Hepatocyte (in vitro differentiated cells): ENCODE measurements at regions not wholly inside any gene's neighbourhood (a gene's known extent, or its start where the extent isn't known, plus 50 kb on each side); places are given as distances from the start of the nearest gene placed in this dataset.

Experiments
- DNase-seq: peaks from one replicate; pipeline ENCODE4 v3.0.0-alpha.2; 2016; ENCODE audit warnings: low spot score
- H2AFZ ChIP-seq: fragments of 200-600 bp; sonication (generic); 2 replicates; pipeline ENCODE4 v1.6.0; 2016; ENCODE audit warnings: antibody characterized with exemption, mild to moderate bottlenecking
- H3K27ac ChIP-seq: fragments of 200-600 bp; sonication (generic); 2 replicates; pipeline ENCODE4 v1.5.1; 2016; ENCODE audit warnings: mild to moderate bottlenecking
- H3K27me3 ChIP-seq: fragments of 200-600 bp; sonication (generic); 2 replicates; pipeline ENCODE4 v1.6.1; 2016
- H3K36me3 ChIP-seq: fragments of 200-600 bp; sonication (generic); replicated peaks from 2 replicates; pipeline ENCODE4 v1.5.1; 2016; ENCODE audit warnings: low read depth; ENCODE audit not compliant: insufficient read depth
- H3K4me1 ChIP-seq: fragments of 200-600 bp; sonication (generic); 2 replicates; pipeline ENCODE4 v1.5.1; 2016; ENCODE audit warnings: mild to moderate bottlenecking, moderate library complexity; ENCODE audit not compliant: insufficient read depth
- H3K4me2 ChIP-seq: fragments of 200-600 bp; sonication (generic); 2 replicates; pipeline ENCODE4 v1.6.0; 2016
- H3K4me3 ChIP-seq: fragments of 200-600 bp; sonication (generic); 2 replicates; pipeline ENCODE4 v1.5.1; 2016; ENCODE audit warnings: mild to moderate bottlenecking
- H3K79me2 ChIP-seq: fragments of 200-600 bp; sonication (generic); 2 replicates; pipeline ENCODE4 v1.6.0; 2017; ENCODE audit warnings: mild to moderate bottlenecking
- H3K9me2 ChIP-seq: fragments of 200-600 bp; sonication (generic); replicated peaks from 2 replicates; pipeline ENCODE4 v1.6.0; 2017; ENCODE audit warnings: mild to moderate bottlenecking; ENCODE audit not compliant: insufficient read depth
- H3K9me3 ChIP-seq: fragments of 200-600 bp; sonication (generic); 2 replicates; pipeline ENCODE4 v1.5.1; 2016; ENCODE audit warnings: low read depth, mild to moderate bottlenecking
- H4K20me1 ChIP-seq: fragments of 200-600 bp; sonication (generic); 2 replicates; pipeline ENCODE4 v1.6.0; 2016; ENCODE audit warnings: mild to moderate bottlenecking; ENCODE audit not compliant: insufficient read depth, poor library complexity, severe bottlenecking
- CTCF ChIP-seq: fragments of 200-600 bp; sonication (generic); IDR thresholded peaks from 2 replicates; pipeline ENCODE4 v1.5.1; 2016; ENCODE audit warnings: antibody characterized with exemption, mild to moderate bottlenecking; ENCODE audit not compliant: poor library complexity
- EZH2 ChIP-seq: fragments of 200-600 bp; sonication (generic); IDR thresholded peaks from 2 replicates; pipeline ENCODE4 v1.6.1; 2016; ENCODE audit warnings: antibody characterized with exemption, mild to moderate bottlenecking, borderline replicate concordance
- EZH2phosphoT487 ChIP-seq: fragments of 200-600 bp; sonication (generic); IDR thresholded peaks from one replicate; pipeline ENCODE4 v1.6.1; 2018; ENCODE audit warnings: antibody characterized with exemption, mild to moderate bottlenecking, low read depth, moderate library complexity; ENCODE audit not compliant: unreplicated experiment, severe bottlenecking
- WGBS: methylation state at CpG from one replicate; pipeline ENCODE4 v1.1.6; 2016; ENCODE audit warnings: low lambda C conversion rate; ENCODE audit errors: missing lambda C conversion rate; 5-methylcytosine and 5-hydroxymethylcytosine counted together

GRCh38 chr14:71651228-71651627 lies 281.0 kb upstream of the RGS6 start:
- no peak overlapping the region for H3K4me3 ChIP-seq
- H3K9me2 ChIP-seq, result no peaks in the 10 kb centered on the region
- WGBS, result 45% methylated on average over 1 of the region's 1 CpG
- H3K27me3 ChIP-seq, result no peaks in the 10 kb centered on the region
- no peaks in the 10 kb centered on the region for H4K20me1 ChIP-seq
- H2AFZ ChIP-seq, result no peak overlapping the region
- TF ChIP-seq EZH2phosphoT487 (no peak), CTCF (no peak), EZH2 (no peak)
- H3K4me1 ChIP-seq, result peaks cover 25% of the 10 kb centered on the region
- no peak overlapping the region for H3K4me2 ChIP-seq
- peaks cover 2% of the 10 kb centered on the region for H3K79me2 ChIP-seq
- H3K36me3 ChIP-seq, result no peaks in the 10 kb centered on the region
- H3K9me3 ChIP-seq, result peaks cover 8% of the 10 kb centered on the region
- peak overlapping the region; percentile 18 for H3K27ac ChIP-seq
- DNase-seq, result peak; percentile 50

GRCh38 chr14:71652368-71652767 lies 279.9 kb upstream of the RGS6 start:
- H3K4me2 ChIP-seq, result no peak overlapping the region
- peaks cover 17% of the 10 kb centered on the region for H3K4me1 ChIP-seq
- no peak overlapping the region for H2AFZ ChIP-seq
- no peaks in the 10 kb centered on the region for H3K27me3 ChIP-seq
- no peak overlapping the region for H3K4me3 ChIP-seq
- 95% methylated on average over 1 of the region's 1 CpG for WGBS
- peaks cover 2% of the 10 kb centered on the region for H3K79me2 ChIP-seq
- DNase-seq, result no peak
- no peak overlapping the region for H3K27ac ChIP-seq
- H3K9me3 ChIP-seq, result peaks cover 8% of the 10 kb centered on the region
- H3K36me3 ChIP-seq, result no peaks in the 10 kb centered on the region
- H3K9me2 ChIP-seq, result no peaks in the 10 kb centered on the region
- no peak for TF ChIP-seq EZH2
- TF ChIP-seq EZH2phosphoT487, result no peak
- TF ChIP-seq CTCF, result no peak
- no peaks in the 10 kb centered on the region for H4K20me1 ChIP-seq

- TF ChIP-seq CTCF (no peak), EZH2phosphoT487 (no peak), EZH2 (no peak)
- no peak for DNase-seq
- Histone ChIP-seq H3K4me1 (peaks cover 3% of the 10 kb centered on the region), H2AFZ (no peak overlapping the region), H3K4me2 (no peak overlapping the region), H3K9me2 (no peaks in the 10 kb centered on the region), H3K27me3 (no peaks in the 10 kb centered on the region), H3K79me2 (peaks cover 2% of the 10 kb centered on the region), H3K4me3 (no peak overlapping the region), H3K36me3 (no peaks in the 10 kb centered on the region), H3K9me3 (peaks cover 8% of the 10 kb centered on the region), H4K20me1 (no peaks in the 10 kb centered on the region), H3K27ac (no peak overlapping the region)
- 98% methylated on average over 3 of the region's 3 CpGs for WGBS
Observed at GRCh38 chr14:71654810-71655209, 277.4 kb upstream of the RGS6 start.
